Esophagus muscularis mucosa (tissue), 4 donors: ENCODE measurements at regions not wholly inside any gene's neighbourhood (a gene's known extent, or its start where the extent isn't known, plus 50 kb on each side); places are given as distances from the start of the nearest gene placed in this dataset.
"Not testable (repeated sequence)": the region's sequence is repeated elsewhere in the genome, so short reads cannot be mapped to it uniquely, and the experiment has no call there.

Experiments
- DNase-seq: peaks from one replicate; pipeline ENCODE4 v3.0.0-alpha.2; 2017; ENCODE audit errors: extremely low spot score
- H3K27ac ChIP-seq, 4 donors: fragments of 200-600 bp; sonication (generic); replicated peaks in 1 of 4; 1 replicate in 3 of 4; 2 replicates in 1 of 4; pipeline ENCODE4 v1.5.1; 2016 to 2019; ENCODE audit warnings: mild to moderate bottlenecking in 1 of 4
- H3K27me3 ChIP-seq, 4 donors: fragments of 200-600 bp; sonication (generic); one replicate each; pipeline versions ENCODE4 v1.5.1 to v1.6.0; 2016 to 2019
- H3K36me3 ChIP-seq, 4 donors: fragments of 200-600 bp; sonication (generic); one replicate each; pipeline ENCODE4 v1.5.1; 2016 to 2019
- H3K4me1 ChIP-seq, 4 donors: fragments of 200-600 bp; sonication (generic); one replicate each; pipeline ENCODE4 v1.5.1; 2016 to 2019
- H3K4me3 ChIP-seq, 4 donors: fragments of 200-600 bp; sonication (generic); 1 replicate in 2 of 4; 2 replicates in 2 of 4; pipeline ENCODE4 v1.5.1; 2016 to 2019; ENCODE audit warnings: mild to moderate bottlenecking in 4 of 4, moderate library complexity in 1 of 4
- H3K9me3 ChIP-seq, 4 donors: fragments of 200-600 bp; sonication (generic); 1 replicate in 3 of 4; 2 replicates in 1 of 4; pipeline ENCODE4 v1.5.1; 2016 to 2019
- EP300 ChIP-seq: sonication (generic); formaldehyde crosslinking; IDR thresholded peaks from one replicate; pipeline ENCODE4 v1.6.1; 2017; ENCODE audit warnings: antibody characterized with exemption
- POLR2A ChIP-seq: fragments of 450-650 bp; IDR thresholded peaks from one replicate; pipeline ENCODE4 v1.6.1; 2017; ENCODE audit warnings: antibody characterized with exemption, moderate library complexity, mild to moderate bottlenecking, low read depth
- POLR2AphosphoS5 ChIP-seq, 2 donors: sonication (generic); formaldehyde crosslinking; IDR thresholded peaks; one replicate each; pipeline ENCODE4 v1.6.1; 2017; ENCODE audit warnings: antibody characterized with exemption in 2 of 2
- WGBS: methylation state at CpG from one replicate; pipeline ENCODE4 v1.1.5; 2018; 5-methylcytosine and 5-hydroxymethylcytosine counted together
- intact Hi-C: fragments of 100-400 bp; cut with DNase I; formaldehyde crosslinking; loops from one replicate; pipeline ENCODE4 v1.15.1; 2023
- TF ChIP-seq, protein P1 (sequence below), 3 experiments: fragments of 200-600 bp in 2 of 3; fragments of 450-650 bp in 1 of 3; sonication (generic) in 2 of 3; IDR thresholded peaks; one replicate each; pipeline ENCODE4 v1.5.1; 2017 to 2019; ENCODE audit warnings: antibody characterized with exemption in 3 of 3, mild to moderate bottlenecking in 2 of 3, moderate library complexity in 1 of 3

DNA sequence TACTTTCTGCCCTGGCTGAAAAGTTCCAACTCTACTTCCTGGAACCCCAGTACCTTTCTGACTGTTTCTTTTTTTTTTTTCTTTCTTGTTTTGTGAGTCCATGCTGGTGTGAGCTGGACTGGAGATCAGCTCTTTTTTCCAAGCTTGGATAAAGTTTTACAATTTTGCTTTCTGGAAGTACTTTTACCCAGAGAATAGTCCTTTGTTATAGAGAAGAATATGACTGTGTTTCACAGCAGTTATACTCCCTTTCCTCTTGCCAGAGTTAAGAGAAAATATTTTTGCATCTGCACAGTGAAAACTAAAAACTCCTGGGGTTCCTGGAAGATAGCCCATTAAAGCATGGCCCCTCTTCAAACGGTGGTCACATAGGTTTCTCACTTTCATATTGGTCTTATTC lies 1100.6 kb downstream of the OTOL1 start:
- no peak overlapping the region for H3K4me3 ChIP-seq
- intact Hi-C loops = no loop called here
- H3K36me3 ChIP-seq = no peaks in the 10 kb centered on the region
- WGBS = 44% methylated on average over 1 of the region's 1 CpG
- TF ChIP-seq POLR2A (no peak), EP300 (no peak), POLR2AphosphoS5 (IDR thresholded peaks at IDR 0.05) (no peak)
- TF ChIP-seq, protein P1, sequence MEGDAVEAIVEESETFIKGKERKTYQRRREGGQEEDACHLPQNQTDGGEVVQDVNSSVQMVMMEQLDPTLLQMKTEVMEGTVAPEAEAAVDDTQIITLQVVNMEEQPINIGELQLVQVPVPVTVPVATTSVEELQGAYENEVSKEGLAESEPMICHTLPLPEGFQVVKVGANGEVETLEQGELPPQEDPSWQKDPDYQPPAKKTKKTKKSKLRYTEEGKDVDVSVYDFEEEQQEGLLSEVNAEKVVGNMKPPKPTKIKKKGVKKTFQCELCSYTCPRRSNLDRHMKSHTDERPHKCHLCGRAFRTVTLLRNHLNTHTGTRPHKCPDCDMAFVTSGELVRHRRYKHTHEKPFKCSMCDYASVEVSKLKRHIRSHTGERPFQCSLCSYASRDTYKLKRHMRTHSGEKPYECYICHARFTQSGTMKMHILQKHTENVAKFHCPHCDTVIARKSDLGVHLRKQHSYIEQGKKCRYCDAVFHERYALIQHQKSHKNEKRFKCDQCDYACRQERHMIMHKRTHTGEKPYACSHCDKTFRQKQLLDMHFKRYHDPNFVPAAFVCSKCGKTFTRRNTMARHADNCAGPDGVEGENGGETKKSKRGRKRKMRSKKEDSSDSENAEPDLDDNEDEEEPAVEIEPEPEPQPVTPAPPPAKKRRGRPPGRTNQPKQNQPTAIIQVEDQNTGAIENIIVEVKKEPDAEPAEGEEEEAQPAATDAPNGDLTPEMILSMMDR (IDR thresholded peaks at IDR 0.05) = no peak
- H3K4me1 ChIP-seq = no peaks in the 10 kb centered on the region
- no peak overlapping the region for H3K27ac ChIP-seq
- no peaks in the 10 kb centered on the region for H3K27me3 ChIP-seq
- no peak for DNase-seq
- no peaks in the 10 kb centered on the region for H3K9me3 ChIP-seq

DNA sequence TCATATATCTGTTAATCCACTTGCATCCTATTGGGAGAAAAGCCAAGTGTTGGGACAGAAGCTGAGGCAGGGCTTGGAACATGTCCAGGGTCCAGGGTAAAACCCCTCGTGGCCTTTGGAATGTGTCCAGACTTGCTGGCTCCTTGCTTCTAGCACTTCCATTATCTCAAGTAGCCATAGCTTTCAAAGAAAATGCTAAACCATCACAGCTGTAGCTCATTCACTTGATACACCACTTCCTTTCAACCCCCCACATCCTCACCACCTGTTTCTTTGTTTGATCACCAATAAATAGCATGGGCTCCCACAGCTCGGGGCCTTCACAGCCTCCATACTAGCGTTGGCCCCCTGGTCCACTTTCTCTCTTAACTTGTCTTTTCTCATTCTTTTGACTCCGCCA lies 1101.9 kb downstream of the OTOL1 start:
- intact Hi-C loops, H3K36me3 ChIP-seq, H3K27me3 ChIP-seq, H3K27ac ChIP-seq, H3K4me3 ChIP-seq, H3K4me1 ChIP-seq, DNase-seq, H3K9me3 ChIP-seq: not testable (repeated sequence)
- WGBS = 42% methylated on average over 4 of the region's 4 CpGs

DNA sequence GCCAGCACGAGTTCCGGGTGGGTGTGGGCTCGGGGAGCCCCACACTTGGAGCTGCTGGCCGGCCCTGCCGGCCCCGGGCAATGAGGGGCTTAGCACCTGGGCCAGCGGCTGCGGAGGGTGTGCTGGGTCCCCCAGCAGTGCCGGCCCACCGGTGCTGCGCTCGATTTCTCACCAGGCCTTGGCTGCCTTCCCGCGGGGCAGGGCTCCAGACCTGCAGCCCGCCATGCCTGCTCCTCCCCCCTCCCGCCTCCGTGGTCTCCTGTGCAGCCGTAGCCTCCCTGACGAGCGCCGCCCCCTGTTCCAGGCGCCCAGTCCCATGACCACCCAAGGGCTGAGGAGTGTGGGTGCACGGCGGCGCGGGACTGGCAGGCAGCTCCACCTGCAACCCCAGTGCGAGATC lies 1103.1 kb downstream of the OTOL1 start:
- H3K4me1 ChIP-seq, H3K27me3 ChIP-seq, H3K27ac ChIP-seq, intact Hi-C loops, H3K4me3 ChIP-seq, H3K9me3 ChIP-seq, DNase-seq, H3K36me3 ChIP-seq: not testable (repeated sequence)
- 97% methylated on average over 11 of the region's 27 CpGs for WGBS

DNA sequence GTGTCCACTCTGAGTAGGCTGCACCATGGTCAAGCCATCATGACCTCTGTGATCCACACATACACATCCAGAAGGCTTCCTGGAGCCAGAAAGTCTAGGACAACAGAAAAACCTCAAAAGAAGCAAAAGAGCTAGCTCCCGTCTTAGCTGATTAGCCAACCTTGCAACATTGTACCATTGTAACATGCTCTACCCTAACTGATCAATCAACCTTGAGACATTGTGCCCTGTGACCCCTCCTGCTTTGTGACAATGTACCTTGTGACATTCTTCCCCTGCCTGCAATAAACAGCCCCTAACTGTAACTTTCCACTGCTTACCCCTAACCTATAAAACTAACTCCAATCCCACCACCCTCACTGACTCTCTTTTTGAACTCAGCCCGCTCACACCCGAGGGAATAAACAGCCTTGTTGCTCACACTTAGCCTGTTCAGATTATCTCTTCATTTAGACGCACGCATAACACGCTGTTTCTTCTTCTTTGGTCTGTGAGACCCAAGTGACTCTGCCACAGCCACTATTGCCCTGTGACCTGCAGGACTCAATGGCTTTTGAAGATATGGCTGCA lies 1104.6 kb downstream of the OTOL1 start:
- DNase-seq = no peak
- TF ChIP-seq POLR2AphosphoS5 (IDR thresholded peaks at IDR 0.05) (no peak), EP300 (no peak), POLR2A (no peak)
- TF ChIP-seq, protein P1 (IDR thresholded peaks at IDR 0.05) = no peak
- WGBS = 75% methylated on average over 6 of the region's 6 CpGs

DNA sequence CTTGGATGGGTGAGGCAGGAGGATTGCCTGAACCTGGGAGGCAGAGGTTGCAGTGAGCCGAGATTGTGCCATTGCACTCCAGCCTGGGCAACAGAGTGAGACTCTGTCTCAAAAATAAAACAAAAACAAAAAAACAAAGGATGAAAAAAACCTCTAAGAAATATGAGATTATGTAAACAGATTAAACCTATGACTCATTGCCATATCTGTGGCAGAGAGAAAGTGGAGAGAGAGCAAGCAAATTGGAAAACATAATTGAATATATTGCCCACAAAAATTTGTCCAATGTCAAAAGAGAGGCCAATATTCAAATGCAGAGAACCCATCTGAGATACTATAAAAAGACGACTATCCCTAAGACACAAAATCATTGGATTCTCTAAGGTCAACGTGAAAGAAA lies 1106.0 kb downstream of the OTOL1 start:
- DNase-seq = no peak
- peaks cover 0 to 10% (median 0%) of the 10 kb centered on the region in 4 donors for H3K9me3 ChIP-seq
- H3K4me1 ChIP-seq = no peaks in the 10 kb centered on the region
- H3K27ac ChIP-seq = no peak overlapping the region
- TF ChIP-seq, protein P1 (IDR thresholded peaks at IDR 0.05) = no peak
- no peak for TF ChIP-seq POLR2AphosphoS5 (IDR thresholded peaks at IDR 0.05)
- no peak for TF ChIP-seq EP300
- no peak for TF ChIP-seq POLR2A
- 92% methylated on average over 3 of the region's 3 CpGs for WGBS
- no peaks in the 10 kb centered on the region for H3K27me3 ChIP-seq
- no peak overlapping the region for H3K4me3 ChIP-seq
- no peaks in the 10 kb centered on the region for H3K36me3 ChIP-seq
- intact Hi-C loops = no loop called here

More for the DNA sequence above, 1104.6 kb downstream of the OTOL1 start:
- H3K27ac ChIP-seq = no peak overlapping the region
- peaks cover 0 to 9% (median 0%) of the 10 kb centered on the region in 4 donors for H3K9me3 ChIP-seq
- H3K36me3 ChIP-seq = no peaks in the 10 kb centered on the region
- H3K4me1 ChIP-seq = no peaks in the 10 kb centered on the region
- H3K4me3 ChIP-seq = no peak overlapping the region
- intact Hi-C loops = no loop called here
- H3K27me3 ChIP-seq = no peaks in the 10 kb centered on the region

DNA sequence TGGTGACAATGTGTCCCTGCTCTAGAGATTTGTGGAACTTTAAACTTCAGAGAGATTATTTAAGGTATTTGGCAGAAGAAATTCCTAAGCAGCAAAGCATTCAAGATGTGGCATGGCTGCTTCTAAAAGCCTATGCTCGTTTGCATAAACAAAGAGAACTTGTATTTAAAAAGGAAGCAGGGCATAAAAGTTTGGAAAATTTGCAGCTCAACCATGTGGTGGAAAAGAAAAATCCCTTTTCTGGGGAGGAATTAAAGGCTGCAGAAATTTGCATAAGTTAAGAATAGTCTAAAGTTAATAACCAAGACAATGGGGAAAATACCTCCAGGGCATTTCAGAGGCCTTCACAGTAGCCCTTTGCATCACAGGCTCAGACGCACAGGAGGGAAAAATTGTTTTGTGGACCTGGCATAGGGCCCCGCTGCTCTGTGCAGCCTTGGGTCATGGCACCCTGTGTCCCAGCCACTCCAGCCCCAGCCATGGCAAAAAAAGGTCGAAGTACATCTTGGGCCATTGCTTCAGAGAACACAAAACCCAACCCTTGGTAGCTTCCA lies 1109.1 kb downstream of the OTOL1 start:
- no peak for TF ChIP-seq POLR2A
- TF ChIP-seq EP300 = no peak
- TF ChIP-seq, protein P1 (IDR thresholded peaks at IDR 0.05) = no peak
- TF ChIP-seq POLR2AphosphoS5 (IDR thresholded peaks at IDR 0.05) = no peak
- Histone ChIP-seq H3K27ac (no peak overlapping the region), H3K9me3 (peaks cover 0 to 10% (median 0%) of the 10 kb centered on the region in 4 donors), H3K4me1 (no peaks in the 10 kb centered on the region), H3K27me3 (no peaks in the 10 kb centered on the region), H3K4me3 (no peak overlapping the region), H3K36me3 (no peaks in the 10 kb centered on the region)
- WGBS = 80% methylated on average over 4 of the region's 4 CpGs
- intact Hi-C loops = no loop called here
- DNase-seq = no peak
